HG03354 (cell line): ENCODE measurements at regions not wholly inside any gene's neighbourhood (a gene's known extent, or its start where the extent isn't known, plus 50 kb on each side); places are given as distances from the start of the nearest gene placed in this dataset.

Source experiments
- ATAC-seq: cut with Tn5 transposase; IDR thresholded peaks from one replicate; pipeline ENCODE4 v1.9.1; 2021; ENCODE audit warnings: mild to moderate bottlenecking; ENCODE audit not compliant: unreplicated experiment, poor library complexity, severe bottlenecking

GRCh38 chr10:111247781-111248389 is 171.1 kb downstream of the ADRA2A start:
- ATAC-seq, result no peak

- no peak for ATAC-seq
These were observed 173.1 kb downstream of the ADRA2A start for GRCh38 chr10:111249925-111250324.

GRCh38 chr10:111261081-111261615 is 184.3 kb downstream of the ADRA2A start:
- ATAC-seq, result no peak

GRCh38 chr10:111265341-111265740 is 188.5 kb downstream of the ADRA2A start:
- no peak for ATAC-seq

- ATAC-seq, result no peak
These were observed 189.3 kb downstream of the ADRA2A start for GRCh38 chr10:111266165-111266564.

- no peak for ATAC-seq
These were observed 190.8 kb downstream of the ADRA2A start for GRCh38 chr10:111267673-111268072.

- no peak for ATAC-seq
These were observed 196.4 kb downstream of the ADRA2A start for GRCh38 chr10:111273235-111273634.

GRCh38 chr10:111273635-111274034 is 196.8 kb downstream of the ADRA2A start:
- no peak for ATAC-seq

GRCh38 chr10:111275091-111275490 is 198.3 kb downstream of the ADRA2A start:
- ATAC-seq, result no peak

GRCh38 chr10:111277661-111278060 is 200.8 kb downstream of the ADRA2A start:
- ATAC-seq, result no peak

- no peak for ATAC-seq
These were observed 201.4 kb downstream of the ADRA2A start for GRCh38 chr10:111278266-111278665.

GRCh38 chr10:111281516-111281915 is 204.7 kb downstream of the ADRA2A start:
- ATAC-seq, result no peak

- no peak for ATAC-seq
These were observed 212.6 kb downstream of the ADRA2A start for GRCh38 chr10:111289461-111289860.

- ATAC-seq, result no peak
These were observed 213.8 kb downstream of the ADRA2A start for GRCh38 chr10:111290649-111291048.

- no peak for ATAC-seq
These were observed 219.0 kb downstream of the ADRA2A start for GRCh38 chr10:111295788-111296187.

GRCh38 chr10:111297351-111297848 is 220.6 kb downstream of the ADRA2A start:
- no peak for ATAC-seq

- ATAC-seq, result no peak
These were observed 221.2 kb downstream of the ADRA2A start for GRCh38 chr10:111298031-111298430.

- no peak for ATAC-seq
These were observed 222.2 kb downstream of the ADRA2A start for GRCh38 chr10:111299037-111299436.

GRCh38 chr10:111303887-111304286 is 227.1 kb downstream of the ADRA2A start:
- no peak for ATAC-seq

GRCh38 chr10:111316722-111317212 is 239.9 kb downstream of the ADRA2A start:
- no peak for ATAC-seq

GRCh38 chr10:111319866-111320265 is 243.0 kb downstream of the ADRA2A start:
- no peak for ATAC-seq
